ENCODE measurements at regions not wholly inside any gene's neighbourhood (a gene's known extent, or its start where the extent isn't known, plus 50 kb on each side); places are given as distances from the start of the nearest gene placed in this dataset.

- ATAC-seq (no peak), DNase-seq (no peak)
- WGBS, 3 donors, result 8 to 16% (median 14%) methylated on average over 1 of the region's 1 CpG
- no peak for TF ChIP-seq CTCF (IDR thresholded peaks at IDR 0.05)
- Histone ChIP-seq H3K27me3 (ENCODE audit: insufficient read depth in 3 of 3, low read length in 2 of 3) (no peaks in the 10 kb centered on the region), H3K27ac (no peak overlapping the region), H3K4me3 (no peak overlapping the region), H3K36me3 (ENCODE audit: insufficient read depth in 1 of 2, low read depth in 1 of 2) (no peaks in the 10 kb centered on the region), H3K9me3 (no peaks in the 10 kb centered on the region), H3K4me1 (no peaks in the 10 kb centered on the region)
- intact Hi-C loops (cut with DNase I), result no loop called here
Measured at GRCh38 chr5:108515517-108516105, 133.7 kb upstream of the FBXL17 start.

- Histone ChIP-seq H3K4me3 (no peak overlapping the region), H3K36me3 (ENCODE audit: insufficient read depth in 1 of 2, low read depth in 1 of 2) (no peaks in the 10 kb centered on the region), H3K9me3 (no peaks in the 10 kb centered on the region), H3K27ac (no peak overlapping the region), H3K27me3 (ENCODE audit: insufficient read depth in 3 of 3, low read length in 2 of 3) (no peaks in the 10 kb centered on the region), H3K4me1 (no peaks in the 10 kb centered on the region)
- intact Hi-C loops (cut with DNase I), result no loop called here
- WGBS, 3 donors, result 88 to 93% (median 90%) methylated on average over 3 of the region's 3 CpGs
- ATAC-seq (no peak), DNase-seq (no peak)
- no peak for TF ChIP-seq CTCF (IDR thresholded peaks at IDR 0.05)
Measured at GRCh38 chr5:108508979-108509378, 127.1 kb upstream of the FBXL17 start.

GRCh38 chr5:108507631-108508030 lies 125.7 kb upstream of the FBXL17 start:
- WGBS, 3 donors, result 79 to 97% (median 86%) methylated on average over 2 of the region's 2 CpGs
- ATAC-seq (no peak), DNase-seq (no peak)
- H3K9me3 ChIP-seq, result no peaks in the 10 kb centered on the region
- H3K27me3 ChIP-seq (ENCODE audit: insufficient read depth in 3 of 3, low read length in 2 of 3), result no peaks in the 10 kb centered on the region
- H3K4me3 ChIP-seq, result no peak overlapping the region
- no peaks in the 10 kb centered on the region for H3K36me3 ChIP-seq (ENCODE audit: insufficient read depth in 1 of 2, low read depth in 1 of 2)
- TF ChIP-seq CTCF (IDR thresholded peaks at IDR 0.05), result no peak
- H3K4me1 ChIP-seq, result no peaks in the 10 kb centered on the region
- intact Hi-C loops (cut with DNase I), result no loop called here
- no peak overlapping the region for H3K27ac ChIP-seq

- Histone ChIP-seq H3K9me3 (no peaks in the 10 kb centered on the region), H3K36me3 (ENCODE audit: insufficient read depth in 1 of 2, low read depth in 1 of 2) (no peaks in the 10 kb centered on the region), H3K27me3 (ENCODE audit: insufficient read depth in 3 of 3, low read length in 2 of 3) (no peaks in the 10 kb centered on the region), H3K4me3 (no peak overlapping the region), H3K4me1 (no peaks in the 10 kb centered on the region), H3K27ac (no peak overlapping the region)
- intact Hi-C loops (cut with DNase I), result no loop called here
- DNase-seq (no peak), ATAC-seq (no peak)
- TF ChIP-seq CTCF (IDR thresholded peaks at IDR 0.05), result no peak
- WGBS, 3 donors, result 65 to 73% (median 71%) methylated on average over 2 of the region's 2 CpGs
Measured at GRCh38 chr5:108505608-108506007, 123.7 kb upstream of the FBXL17 start.

- Histone ChIP-seq H3K4me1 (no peaks in the 10 kb centered on the region), H3K9me3 (no peaks in the 10 kb centered on the region), H3K36me3 (ENCODE audit: insufficient read depth in 1 of 2, low read depth in 1 of 2) (no peaks in the 10 kb centered on the region), H3K27ac (no peak overlapping the region), H3K4me3 (no peak overlapping the region), H3K27me3 (ENCODE audit: insufficient read depth in 3 of 3, low read length in 2 of 3) (no peaks in the 10 kb centered on the region)
- intact Hi-C loops (cut with DNase I), result no loop called here
- 76 to 86% (median 79%) methylated on average over 1 of the region's 1 CpG for WGBS, 3 donors
- DNase-seq, result no peak
- TF ChIP-seq CTCF (IDR thresholded peaks at IDR 0.05), result no peak
- no peak for ATAC-seq
Measured at GRCh38 chr5:108504974-108505373, 123.1 kb upstream of the FBXL17 start.

Measured in psoas muscle (tissue), 7 donors.